HUES6 (cell line): ENCODE measurements at regions not wholly inside any gene's neighbourhood (a gene's known extent, or its start where the extent isn't known, plus 50 kb on each side); places are given as distances from the start of the nearest gene placed in this dataset.
A peak's percentile ranks its signal among the peaks of the same experiment; 100 is the strongest.
"Not testable (repeated sequence)": the region's sequence is repeated elsewhere in the genome, so short reads cannot be mapped to it uniquely, and the experiment has no call there.

Experiments used
- H3K27ac ChIP-seq: 2 replicates; pipeline ENCODE4 v1.7.0; 2013; ENCODE audit warnings: low read depth, mild to moderate bottlenecking, low read length, inconsistent platforms
- H3K27me3 ChIP-seq: 2 replicates; pipeline ENCODE4 v1.6.1; 2013; ENCODE audit warnings: low read length; ENCODE audit not compliant: control insufficient read depth, insufficient read depth
- H3K36me3 ChIP-seq: 2 replicates; pipeline ENCODE4 v1.6.1; 2013; ENCODE audit warnings: low read length; ENCODE audit not compliant: control insufficient read depth, insufficient read depth
- H3K4me1 ChIP-seq: 2 replicates; pipeline ENCODE4 v1.6.1; 2013; ENCODE audit warnings: low read length; ENCODE audit not compliant: control insufficient read depth, insufficient read depth
- H3K4me3 ChIP-seq: 2 replicates; pipeline ENCODE4 v1.5.1; 2013; ENCODE audit warnings: low read depth, low read length
- H3K9ac ChIP-seq: one replicate; pipeline ENCODE4 v1.6.1; 2013; ENCODE audit warnings: mild to moderate bottlenecking, low read length
- H3K9me3 ChIP-seq: 2 replicates; pipeline ENCODE4 v1.6.1; 2013; ENCODE audit warnings: low read depth, low read length; ENCODE audit not compliant: control insufficient read depth, insufficient read depth

DNA sequence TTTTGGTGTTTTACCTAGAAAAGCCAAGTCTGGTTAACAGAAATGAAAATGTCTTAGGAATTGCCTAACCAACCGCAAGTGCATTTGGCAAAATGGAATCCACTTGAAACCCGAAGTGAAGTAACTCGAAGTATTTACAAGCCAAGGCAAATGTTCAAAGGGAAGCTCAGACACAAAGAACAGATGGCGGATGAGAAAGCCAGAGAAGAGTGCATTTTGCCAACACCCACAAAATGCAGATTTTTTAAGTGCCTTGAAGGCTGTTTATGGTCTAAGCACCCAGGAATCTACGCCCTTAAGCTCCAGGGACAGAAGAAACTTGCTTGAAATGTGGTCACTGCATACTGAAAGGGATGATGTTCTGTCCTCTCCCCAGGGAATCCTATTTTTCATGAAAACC lies 70.0 kb upstream of the TBXT start:
- no peak overlapping the region for H3K27ac ChIP-seq
- H3K4me3 ChIP-seq, result no peak overlapping the region
- H3K4me1 ChIP-seq, result peaks cover 34% of the 10 kb centered on the region
- H3K27me3 ChIP-seq, result no peaks in the 10 kb centered on the region
- H3K9me3 ChIP-seq, result no peaks in the 10 kb centered on the region
- H3K9ac ChIP-seq, result no peak overlapping the region
- no peaks in the 10 kb centered on the region for H3K36me3 ChIP-seq

DNA sequence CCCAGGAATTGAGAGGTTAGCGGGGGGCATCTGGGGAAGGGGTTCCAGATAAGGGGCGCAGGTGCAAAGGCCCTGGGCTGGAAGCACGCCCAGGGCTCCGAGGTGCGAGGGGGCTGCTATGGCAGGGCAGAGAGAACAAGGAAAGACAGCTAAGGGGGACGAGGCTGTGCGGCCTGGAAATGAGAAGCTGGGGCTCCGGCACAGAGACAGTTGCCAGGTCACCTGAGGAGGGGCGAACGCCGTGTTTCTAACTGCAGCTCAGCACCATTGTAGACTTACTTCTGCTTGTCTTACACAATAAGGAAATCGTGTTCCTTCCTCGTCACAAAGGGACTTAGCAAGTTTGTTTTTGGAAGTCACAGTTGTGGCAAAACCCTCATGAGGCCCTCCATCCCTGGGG lies 68.9 kb upstream of the TBXT start:
- Histone ChIP-seq H3K4me1 (peaks cover 33% of the 10 kb centered on the region), H3K9ac (no peak overlapping the region), H3K36me3 (no peaks in the 10 kb centered on the region), H3K27me3 (no peaks in the 10 kb centered on the region), H3K27ac (no peak overlapping the region), H3K4me3 (no peak overlapping the region), H3K9me3 (no peaks in the 10 kb centered on the region)

DNA sequence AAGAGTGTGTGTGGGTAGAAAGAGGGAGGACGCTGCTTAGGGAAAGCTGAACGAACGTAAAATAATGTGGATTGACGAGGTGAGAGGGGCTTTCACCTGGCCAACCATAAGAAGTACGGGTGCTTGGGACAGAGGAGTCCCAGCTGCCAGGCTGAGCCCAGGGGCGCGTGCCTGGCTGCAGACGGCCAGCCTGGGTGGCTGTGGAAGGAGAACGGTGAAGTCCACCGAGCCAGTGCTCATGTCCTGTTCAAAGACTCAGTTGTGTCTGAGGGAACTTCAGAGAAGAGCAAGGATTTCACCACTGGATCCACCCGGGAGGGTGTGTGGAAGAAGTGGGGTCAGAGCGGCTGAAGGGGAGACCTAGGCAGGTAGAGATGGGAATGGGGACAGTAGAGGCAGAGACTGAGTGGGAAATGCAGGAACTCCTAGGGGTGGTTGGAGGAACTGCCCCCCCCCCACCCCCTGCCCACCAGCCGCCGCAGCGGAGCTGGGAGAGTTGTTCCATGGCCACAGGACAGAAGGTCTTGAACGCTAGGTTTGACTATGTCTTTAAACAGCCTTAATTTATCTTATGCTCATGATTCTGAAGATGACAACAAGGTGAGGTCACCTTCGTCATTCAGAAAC lies 68.1 kb upstream of the TBXT start:
- H3K9ac ChIP-seq, result no peak overlapping the region
- no peaks in the 10 kb centered on the region for H3K9me3 ChIP-seq
- H3K4me3 ChIP-seq, result no peak overlapping the region
- H3K36me3 ChIP-seq, result no peaks in the 10 kb centered on the region
- H3K27me3 ChIP-seq, result no peaks in the 10 kb centered on the region
- H3K27ac ChIP-seq, result no peak overlapping the region
- H3K4me1 ChIP-seq, result peaks cover 25% of the 10 kb centered on the region; the same call in 1 of the 2 replicates

DNA sequence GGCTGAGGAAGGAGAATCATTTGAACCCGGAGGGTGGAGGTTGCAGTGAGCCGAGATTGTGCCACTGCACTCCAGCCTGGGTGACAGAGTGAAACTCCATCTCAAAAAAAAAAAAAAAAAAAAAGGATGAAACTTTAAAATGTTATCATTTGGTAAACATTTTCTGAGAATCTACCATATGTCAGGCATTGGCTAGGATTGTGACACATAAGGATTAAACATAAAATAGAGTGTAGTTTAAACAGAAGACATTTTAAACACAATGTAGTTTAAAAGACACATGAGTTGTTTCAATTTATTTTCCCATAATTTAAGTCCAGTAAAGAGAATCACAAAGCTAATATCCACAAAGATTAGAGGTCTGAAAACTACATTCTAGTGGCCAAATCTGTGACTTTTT lies 63.5 kb upstream of the TBXT start:
- not testable (repeated sequence) for H3K9ac ChIP-seq, H3K36me3 ChIP-seq, H3K9me3 ChIP-seq, H3K27ac ChIP-seq, H3K4me3 ChIP-seq
- Histone ChIP-seq H3K4me1 (peaks cover 16% of the 10 kb centered on the region), H3K27me3 (peaks cover 18% of the 10 kb centered on the region; the same call in 1 of the 2 replicates)

DNA sequence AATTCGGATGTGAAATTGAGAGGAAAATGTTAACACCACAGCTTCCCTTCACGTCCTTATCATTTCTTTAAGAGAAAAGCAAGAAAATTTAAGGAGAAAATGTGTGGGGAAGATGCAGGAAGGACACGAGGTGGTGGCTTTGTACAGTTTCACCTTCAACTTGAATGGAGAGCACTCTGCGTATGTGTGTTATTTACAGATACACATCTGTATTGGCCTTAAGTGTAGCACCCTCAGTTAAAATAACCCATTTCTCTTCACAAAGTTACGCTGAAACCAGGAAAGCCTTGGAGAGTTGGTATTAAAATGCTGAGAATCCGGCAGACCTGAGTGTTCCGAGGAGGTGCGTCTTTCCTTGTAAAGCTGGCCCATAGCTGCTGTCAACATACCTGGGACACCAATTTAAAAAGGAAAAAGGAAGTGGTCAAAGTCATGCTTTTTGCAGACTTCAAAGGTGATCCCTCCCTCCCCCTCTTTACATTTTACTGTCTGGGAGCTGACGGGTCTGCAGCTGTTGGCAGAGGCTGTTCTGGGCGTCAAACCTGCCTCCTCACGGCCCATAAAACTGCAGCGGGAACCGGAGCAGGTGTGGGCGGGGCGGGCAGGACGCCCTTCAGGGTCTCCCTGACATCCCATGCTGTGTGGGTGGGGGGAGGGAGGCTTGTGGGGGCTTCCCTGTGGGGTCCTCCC lies 61.3 kb upstream of the TBXT start:
- H3K4me3 ChIP-seq, result peak overlapping the region; percentile 14; the same call in 1 of the 2 replicates
- H3K27me3 ChIP-seq, result peaks cover 18% of the 10 kb centered on the region; the same call in 1 of the 2 replicates
- peaks cover 16% of the 10 kb centered on the region for H3K4me1 ChIP-seq
- no peak overlapping the region for H3K27ac ChIP-seq
- H3K9ac ChIP-seq, result no peak overlapping the region
- H3K36me3 ChIP-seq, result no peaks in the 10 kb centered on the region
- no peaks in the 10 kb centered on the region for H3K9me3 ChIP-seq

DNA sequence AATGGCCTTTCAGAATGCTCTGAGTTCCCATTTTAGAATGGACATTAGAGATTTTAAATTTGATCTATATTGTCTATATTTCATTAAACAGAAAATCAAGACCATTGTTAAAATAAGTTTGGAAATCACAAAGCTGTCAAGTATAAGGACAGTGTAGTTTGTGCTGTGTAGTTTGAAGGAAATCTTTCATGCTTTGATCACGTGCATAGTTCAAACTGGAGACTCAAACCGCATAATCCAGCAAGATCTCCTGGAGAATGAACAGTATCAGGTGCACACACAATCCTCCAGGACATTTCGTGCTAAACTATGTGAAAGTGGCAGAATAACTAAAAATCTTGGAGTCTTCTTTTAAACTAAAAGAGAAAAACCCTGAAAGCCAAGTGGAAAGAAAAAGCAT lies 60.8 kb upstream of the TBXT start:
- no peak overlapping the region for H3K4me3 ChIP-seq
- no peaks in the 10 kb centered on the region for H3K36me3 ChIP-seq
- H3K27ac ChIP-seq, result no peak overlapping the region
- H3K27me3 ChIP-seq, result peaks cover 18% of the 10 kb centered on the region; the same call in 1 of the 2 replicates
- no peaks in the 10 kb centered on the region for H3K9me3 ChIP-seq
- H3K4me1 ChIP-seq, result peaks cover 16% of the 10 kb centered on the region
- no peak overlapping the region for H3K9ac ChIP-seq

DNA sequence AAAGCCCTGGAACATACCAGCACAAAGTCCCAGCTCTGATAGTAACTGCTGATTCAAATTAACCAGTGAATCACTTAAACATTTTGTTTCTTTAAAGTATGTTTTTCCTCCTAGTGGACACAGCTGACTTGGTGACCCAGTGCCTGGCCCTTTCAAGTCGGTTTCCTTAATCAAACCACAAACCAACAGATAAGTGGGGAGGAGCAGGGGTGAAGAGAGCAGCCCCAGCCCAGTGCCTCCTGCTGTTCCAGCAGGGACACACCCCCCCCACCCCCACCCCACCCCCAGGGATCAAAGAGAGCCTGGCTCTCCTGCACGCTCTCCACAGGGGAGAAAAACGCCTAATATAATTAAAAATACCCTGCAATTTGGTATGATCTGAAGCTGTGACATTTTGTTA lies 55.4 kb upstream of the TBXT start:
- peaks cover 10% of the 10 kb centered on the region; the same call in 1 of the 2 replicates for H3K27me3 ChIP-seq
- H3K9me3 ChIP-seq, result no peaks in the 10 kb centered on the region
- no peak overlapping the region for H3K4me3 ChIP-seq
- no peak overlapping the region for H3K27ac ChIP-seq
- peak overlapping the region; percentile 30 for H3K9ac ChIP-seq
- H3K4me1 ChIP-seq, result peaks cover 7% of the 10 kb centered on the region; the same call in 1 of the 2 replicates
- no peaks in the 10 kb centered on the region for H3K36me3 ChIP-seq

DNA sequence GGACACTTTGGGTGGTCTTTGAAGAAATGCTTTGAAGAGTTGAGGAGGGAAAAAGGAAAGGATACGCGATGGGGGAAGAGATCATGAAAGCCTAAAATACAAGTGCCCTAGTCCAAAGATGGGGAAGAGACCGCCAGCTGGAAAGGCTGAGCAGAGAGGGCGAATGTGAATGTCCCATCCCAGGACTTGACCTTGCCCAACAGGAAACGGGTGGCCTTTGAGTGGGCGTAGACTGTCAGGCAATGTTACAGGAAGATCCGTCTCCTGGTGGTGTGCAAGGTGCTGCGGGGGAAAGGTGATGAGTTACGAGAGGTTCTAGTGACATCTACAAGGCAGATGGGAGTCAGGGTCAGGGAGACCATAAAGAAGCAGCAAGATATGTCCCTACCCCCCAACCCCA lies 55.0 kb upstream of the TBXT start:
- Histone ChIP-seq H3K27me3 (peaks cover 6% of the 10 kb centered on the region; the same call in 1 of the 2 replicates), H3K4me1 (peaks cover 7% of the 10 kb centered on the region; the same call in 1 of the 2 replicates), H3K9me3 (no peaks in the 10 kb centered on the region), H3K27ac (no peak overlapping the region), H3K9ac (peak overlapping the region; percentile 30), H3K36me3 (no peaks in the 10 kb centered on the region), H3K4me3 (no peak overlapping the region)

DNA sequence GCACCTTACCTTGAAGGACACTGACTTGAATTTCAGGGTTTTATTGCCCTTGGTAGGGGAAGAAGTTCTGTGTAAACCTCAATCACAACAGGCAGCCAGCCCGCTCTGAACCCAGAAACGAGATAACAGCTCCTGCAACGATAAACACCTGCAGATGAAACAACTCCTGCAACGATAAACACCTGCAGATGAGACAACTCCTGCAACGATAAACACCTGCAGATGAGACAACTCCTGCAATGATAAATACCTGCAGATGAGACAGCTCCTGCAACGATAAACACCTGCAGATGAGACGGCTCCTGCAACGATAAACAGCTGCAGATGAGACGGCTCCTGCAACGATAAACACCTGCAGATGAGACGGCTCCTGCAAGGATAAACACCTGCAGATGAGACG lies 54.0 kb upstream of the TBXT start:
- Histone ChIP-seq H3K4me1 (peaks cover 7% of the 10 kb centered on the region; the same call in 1 of the 2 replicates), H3K27ac (no peak overlapping the region), H3K36me3 (no peaks in the 10 kb centered on the region), H3K9ac (no peak overlapping the region), H3K9me3 (no peaks in the 10 kb centered on the region), H3K4me3 (no peak overlapping the region), H3K27me3 (no peaks in the 10 kb centered on the region)

DNA sequence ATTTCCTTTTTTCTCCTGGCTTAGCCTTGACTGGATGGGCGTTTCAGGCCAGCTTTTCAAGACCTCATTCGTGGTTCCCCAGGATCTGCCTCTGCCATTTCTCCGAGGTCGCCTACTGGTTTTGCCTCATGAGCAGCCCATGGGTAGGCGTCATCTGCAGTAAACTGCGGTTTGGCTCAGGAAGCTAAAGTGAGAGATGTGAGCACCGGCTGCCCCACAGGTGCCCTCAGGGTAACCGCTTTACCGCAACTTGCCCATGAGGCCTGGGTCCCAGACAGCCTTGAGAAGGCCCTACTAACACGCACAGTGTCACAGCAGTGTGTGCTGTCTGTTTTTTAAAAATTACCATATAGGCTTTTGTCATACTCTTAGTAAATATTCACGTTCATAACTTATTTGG lies 53.4 kb upstream of the TBXT start:
- H3K27me3 ChIP-seq, result no peaks in the 10 kb centered on the region
- H3K4me1 ChIP-seq, result peaks cover 7% of the 10 kb centered on the region; the same call in 1 of the 2 replicates
- H3K9me3 ChIP-seq, result no peaks in the 10 kb centered on the region
- no peak overlapping the region for H3K4me3 ChIP-seq
- H3K9ac ChIP-seq, result no peak overlapping the region
- no peaks in the 10 kb centered on the region for H3K36me3 ChIP-seq
- no peak overlapping the region for H3K27ac ChIP-seq
